ENCODE measurements at regions not wholly inside any gene's neighbourhood (a gene's known extent, or its start where the extent isn't known, plus 50 kb on each side); places are given as distances from the start of the nearest gene placed in this dataset.

DNA sequence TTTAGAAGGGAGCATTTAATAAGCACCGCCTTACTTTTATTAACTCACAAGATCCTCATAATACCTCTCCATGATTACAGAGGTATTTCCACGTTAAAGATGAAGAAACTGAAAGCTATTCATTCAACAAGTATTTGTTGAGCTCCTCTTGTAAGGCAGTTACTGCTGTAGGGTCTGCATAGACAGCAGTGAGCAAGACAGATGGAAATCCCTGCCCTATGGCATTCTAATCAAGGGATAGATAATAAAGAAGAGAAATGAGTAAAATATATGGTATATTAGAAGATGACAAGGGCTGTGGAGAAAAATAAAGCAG lies 77.8 kb upstream of the CTNNBL1 start:
- Histone ChIP-seq H3K27ac (ENCODE audit: low read depth in 1 of 2, low read length in 2 of 2) (no peak overlapping the region), H3K4me3 (ENCODE audit: low read depth in 1 of 3, low read length in 3 of 3) (no peak overlapping the region), H3K27me3 (ENCODE audit: control insufficient read depth in 4 of 4, insufficient read depth in 4 of 4, low read length in 3 of 4) (no peaks in the 10 kb centered on the region), H3K9ac (ENCODE audit: low read depth in 1 of 2, low read length in 2 of 2) (no peak overlapping the region), H3K36me3 (ENCODE audit: control insufficient read depth in 4 of 4, insufficient read depth in 3 of 4, low read depth in 1 of 4, low read length in 3 of 4) (no peaks in the 10 kb centered on the region), H3K4me1 (ENCODE audit: control insufficient read depth in 4 of 4, insufficient read depth in 4 of 4, low read length in 3 of 4) (no peaks in the 10 kb centered on the region), H3K9me3 (ENCODE audit: control insufficient read depth in 4 of 4, low read length in 3 of 4) (no peaks in the 10 kb centered on the region)
- DNase-seq (ENCODE audit: low spot score), result no peak
- 29% methylated on average over 2 of the region's 2 CpGs for WGBS
- TF ChIP-seq FOXA1 (IDR thresholded peaks at IDR 0.05), result no peak
- no peak for TF ChIP-seq TAF1 (conservative IDR thresholded peaks at IDR 0.05)
- no peak for TF ChIP-seq GABPA (IDR thresholded peaks at IDR 0.05 in 1 of 2, conservative IDR thresholded peaks at IDR 0.05 in 1 of 2)
- no peak for TF ChIP-seq JUND (IDR thresholded peaks at IDR 0.05)
- no peak for TF ChIP-seq EGR1 (IDR thresholded peaks at IDR 0.05; ENCODE audit: low read depth in 2 of 2)
- no peak for TF ChIP-seq YY1 (IDR thresholded peaks at IDR 0.05)
- TF ChIP-seq RAD21 (IDR thresholded peaks at IDR 0.05), result no peak
- TF ChIP-seq, protein P1, sequence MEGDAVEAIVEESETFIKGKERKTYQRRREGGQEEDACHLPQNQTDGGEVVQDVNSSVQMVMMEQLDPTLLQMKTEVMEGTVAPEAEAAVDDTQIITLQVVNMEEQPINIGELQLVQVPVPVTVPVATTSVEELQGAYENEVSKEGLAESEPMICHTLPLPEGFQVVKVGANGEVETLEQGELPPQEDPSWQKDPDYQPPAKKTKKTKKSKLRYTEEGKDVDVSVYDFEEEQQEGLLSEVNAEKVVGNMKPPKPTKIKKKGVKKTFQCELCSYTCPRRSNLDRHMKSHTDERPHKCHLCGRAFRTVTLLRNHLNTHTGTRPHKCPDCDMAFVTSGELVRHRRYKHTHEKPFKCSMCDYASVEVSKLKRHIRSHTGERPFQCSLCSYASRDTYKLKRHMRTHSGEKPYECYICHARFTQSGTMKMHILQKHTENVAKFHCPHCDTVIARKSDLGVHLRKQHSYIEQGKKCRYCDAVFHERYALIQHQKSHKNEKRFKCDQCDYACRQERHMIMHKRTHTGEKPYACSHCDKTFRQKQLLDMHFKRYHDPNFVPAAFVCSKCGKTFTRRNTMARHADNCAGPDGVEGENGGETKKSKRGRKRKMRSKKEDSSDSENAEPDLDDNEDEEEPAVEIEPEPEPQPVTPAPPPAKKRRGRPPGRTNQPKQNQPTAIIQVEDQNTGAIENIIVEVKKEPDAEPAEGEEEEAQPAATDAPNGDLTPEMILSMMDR (IDR thresholded peaks at IDR 0.05; ENCODE audit: low read depth, low read length, missing input control), result no peak
- TF ChIP-seq NR2F2 (IDR thresholded peaks at IDR 0.05), result no peak
- TF ChIP-seq RXRA (IDR thresholded peaks at IDR 0.05), result no peak
- no peak for TF ChIP-seq SP1 (IDR thresholded peaks at IDR 0.05)
- TF ChIP-seq, protein P2, sequence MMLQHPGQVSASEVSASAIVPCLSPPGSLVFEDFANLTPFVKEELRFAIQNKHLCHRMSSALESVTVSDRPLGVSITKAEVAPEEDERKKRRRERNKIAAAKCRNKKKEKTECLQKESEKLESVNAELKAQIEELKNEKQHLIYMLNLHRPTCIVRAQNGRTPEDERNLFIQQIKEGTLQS (IDR thresholded peaks at IDR 0.05), result no peak
- TF ChIP-seq FOXA2 (IDR thresholded peaks at IDR 0.05), result no peak

DNA sequence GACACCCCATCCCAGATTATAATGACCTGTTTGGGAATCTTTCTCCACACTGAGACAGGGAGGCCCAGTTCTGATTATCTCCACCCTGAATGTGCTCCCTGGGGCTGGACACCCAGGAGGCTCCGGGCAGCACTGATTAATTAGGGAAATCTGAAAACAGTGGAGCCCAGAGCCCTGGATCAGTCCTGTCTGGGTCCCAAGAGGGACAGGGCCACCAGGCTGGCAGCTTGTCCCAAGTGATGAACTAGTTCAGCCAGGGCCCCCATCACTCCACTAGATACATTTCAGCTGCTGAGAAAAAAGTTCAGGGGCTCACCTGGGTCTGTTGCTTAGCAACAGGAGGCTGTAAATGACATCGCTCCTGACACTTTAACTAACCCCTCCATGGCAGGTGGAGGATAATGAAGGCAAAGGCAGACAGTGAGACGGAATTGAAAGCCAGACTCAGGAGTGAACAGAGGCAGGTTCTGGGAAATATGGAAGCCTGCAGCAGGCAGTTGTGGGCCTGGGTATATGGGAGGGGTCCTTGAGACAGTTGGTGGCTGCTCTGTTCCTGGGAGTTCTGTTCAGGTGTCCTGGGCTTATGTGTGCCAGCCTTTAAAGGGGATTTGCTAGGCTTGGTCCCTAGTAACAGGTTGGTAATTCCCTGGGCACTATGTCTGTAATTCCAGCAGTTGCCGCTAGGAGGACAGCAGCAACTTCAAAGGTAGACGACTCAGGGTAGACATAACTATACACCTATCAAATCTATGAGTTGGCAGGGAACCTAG lies 78.3 kb upstream of the CTNNBL1 start:
- H3K9me3 ChIP-seq (ENCODE audit: control insufficient read depth in 4 of 4, low read length in 3 of 4), result no peaks in the 10 kb centered on the region
- no peaks in the 10 kb centered on the region for H3K4me1 ChIP-seq (ENCODE audit: control insufficient read depth in 4 of 4, insufficient read depth in 4 of 4, low read length in 3 of 4)
- DNase-seq (ENCODE audit: low spot score), result peak; percentile 67
- WGBS, result 41% methylated on average over 5 of the region's 5 CpGs
- TF ChIP-seq, protein P1 (IDR thresholded peaks at IDR 0.05; ENCODE audit: low read depth, low read length, missing input control), result peak; percentile 54
- TF ChIP-seq, protein P3, sequence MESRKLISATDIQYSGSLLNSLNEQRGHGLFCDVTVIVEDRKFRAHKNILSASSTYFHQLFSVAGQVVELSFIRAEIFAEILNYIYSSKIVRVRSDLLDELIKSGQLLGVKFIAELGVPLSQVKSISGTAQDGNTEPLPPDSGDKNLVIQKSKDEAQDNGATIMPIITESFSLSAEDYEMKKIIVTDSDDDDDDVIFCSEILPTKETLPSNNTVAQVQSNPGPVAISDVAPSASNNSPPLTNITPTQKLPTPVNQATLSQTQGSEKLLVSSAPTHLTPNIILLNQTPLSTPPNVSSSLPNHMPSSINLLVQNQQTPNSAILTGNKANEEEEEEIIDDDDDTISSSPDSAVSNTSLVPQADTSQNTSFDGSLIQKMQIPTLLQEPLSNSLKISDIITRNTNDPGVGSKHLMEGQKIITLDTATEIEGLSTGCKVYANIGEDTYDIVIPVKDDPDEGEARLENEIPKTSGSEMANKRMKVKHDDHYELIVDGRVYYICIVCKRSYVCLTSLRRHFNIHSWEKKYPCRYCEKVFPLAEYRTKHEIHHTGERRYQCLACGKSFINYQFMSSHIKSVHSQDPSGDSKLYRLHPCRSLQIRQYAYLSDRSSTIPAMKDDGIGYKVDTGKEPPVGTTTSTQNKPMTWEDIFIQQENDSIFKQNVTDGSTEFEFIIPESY (IDR thresholded peaks at IDR 0.05), result no peak
- TF ChIP-seq RAD21 (IDR thresholded peaks at IDR 0.05), result peak in 1 of 2 donors; percentile 53
- H3K4me3 ChIP-seq (ENCODE audit: low read depth in 1 of 3, low read length in 3 of 3), result no peak overlapping the region
- H3K36me3 ChIP-seq (ENCODE audit: control insufficient read depth in 4 of 4, insufficient read depth in 3 of 4, low read depth in 1 of 4, low read length in 3 of 4), result no peaks in the 10 kb centered on the region
- no peak overlapping the region for H3K9ac ChIP-seq (ENCODE audit: low read depth in 1 of 2, low read length in 2 of 2)
- H3K27ac ChIP-seq (ENCODE audit: low read depth in 1 of 2, low read length in 2 of 2), result no peak overlapping the region
- no peaks in the 10 kb centered on the region for H3K27me3 ChIP-seq (ENCODE audit: control insufficient read depth in 4 of 4, insufficient read depth in 4 of 4, low read length in 3 of 4)

All from liver (tissue), 8 donors.